Tibial nerve (tissue), 4 donors: ENCODE measurements at regions not wholly inside any gene's neighbourhood (a gene's known extent, or its start where the extent isn't known, plus 50 kb on each side); places are given as distances from the start of the nearest gene placed in this dataset.

Experiments used
- EP300 ChIP-seq, 2 donors: sonication (generic); formaldehyde crosslinking; IDR thresholded peaks; one replicate each; pipeline ENCODE4 v1.6.1; 2017; ENCODE audit warnings: antibody characterized with exemption in 2 of 2, mild to moderate bottlenecking in 1 of 2
- POLR2A ChIP-seq, 2 donors: fragments of 450-650 bp; IDR thresholded peaks; one replicate each; pipeline ENCODE4 v1.6.1; 2017; ENCODE audit warnings: antibody characterized with exemption in 2 of 2, mild to moderate bottlenecking in 2 of 2, moderate library complexity in 2 of 2
- TF ChIP-seq, protein P1 (sequence below), 5 experiments: fragments of 200-600 bp in 3 of 5; fragments of 450-650 bp in 2 of 5; sonication (generic) in 3 of 5; IDR thresholded peaks; one replicate each; pipeline ENCODE4 v1.5.1; 2016 to 2019; ENCODE audit warnings: antibody characterized with exemption in 5 of 5, mild to moderate bottlenecking in 3 of 5, moderate library complexity in 2 of 5

DNA sequence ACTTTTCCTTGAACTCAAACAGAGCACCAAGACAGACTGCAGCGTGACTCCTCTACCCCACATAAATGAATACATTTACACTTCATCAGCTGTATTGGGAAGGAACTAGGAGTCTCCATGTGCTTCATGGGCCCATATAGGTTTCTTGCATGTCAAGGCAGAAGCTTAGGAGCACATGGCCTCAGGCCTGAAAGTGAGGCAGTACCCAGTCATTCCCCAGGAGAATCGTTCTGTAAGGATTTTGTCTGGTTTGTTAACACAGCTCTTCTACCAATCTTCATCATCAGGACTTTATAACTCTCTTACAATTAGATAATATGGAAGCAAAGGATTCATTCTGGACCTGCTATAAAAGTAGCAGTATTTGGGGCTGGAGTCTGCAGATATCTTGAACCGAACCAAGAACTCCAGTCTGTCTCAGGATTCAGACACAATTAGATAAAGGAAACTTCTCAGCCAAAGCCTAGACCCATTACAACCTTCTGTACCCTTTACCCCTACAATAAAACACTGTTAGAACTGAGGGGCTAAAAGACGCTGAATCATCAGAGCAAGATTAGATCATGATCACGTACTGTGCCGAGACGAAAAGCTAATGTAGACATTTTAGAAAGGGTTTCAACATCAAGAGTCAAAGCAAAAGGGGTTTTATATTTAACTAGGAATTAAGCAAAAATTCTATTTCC lies 385.5 kb upstream of the SLC30A5 start:
- TF ChIP-seq POLR2A (IDR thresholded peaks at IDR 0.05) (no peak), EP300 (IDR thresholded peaks at IDR 0.05) (no peak)
- TF ChIP-seq, protein P1, sequence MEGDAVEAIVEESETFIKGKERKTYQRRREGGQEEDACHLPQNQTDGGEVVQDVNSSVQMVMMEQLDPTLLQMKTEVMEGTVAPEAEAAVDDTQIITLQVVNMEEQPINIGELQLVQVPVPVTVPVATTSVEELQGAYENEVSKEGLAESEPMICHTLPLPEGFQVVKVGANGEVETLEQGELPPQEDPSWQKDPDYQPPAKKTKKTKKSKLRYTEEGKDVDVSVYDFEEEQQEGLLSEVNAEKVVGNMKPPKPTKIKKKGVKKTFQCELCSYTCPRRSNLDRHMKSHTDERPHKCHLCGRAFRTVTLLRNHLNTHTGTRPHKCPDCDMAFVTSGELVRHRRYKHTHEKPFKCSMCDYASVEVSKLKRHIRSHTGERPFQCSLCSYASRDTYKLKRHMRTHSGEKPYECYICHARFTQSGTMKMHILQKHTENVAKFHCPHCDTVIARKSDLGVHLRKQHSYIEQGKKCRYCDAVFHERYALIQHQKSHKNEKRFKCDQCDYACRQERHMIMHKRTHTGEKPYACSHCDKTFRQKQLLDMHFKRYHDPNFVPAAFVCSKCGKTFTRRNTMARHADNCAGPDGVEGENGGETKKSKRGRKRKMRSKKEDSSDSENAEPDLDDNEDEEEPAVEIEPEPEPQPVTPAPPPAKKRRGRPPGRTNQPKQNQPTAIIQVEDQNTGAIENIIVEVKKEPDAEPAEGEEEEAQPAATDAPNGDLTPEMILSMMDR (IDR thresholded peaks at IDR 0.05), result no peak
